Parathyroid adenoma (tissue), 2 donors: ENCODE measurements at regions not wholly inside any gene's neighbourhood (a gene's known extent, or its start where the extent isn't known, plus 50 kb on each side); places are given as distances from the start of the nearest gene placed in this dataset.

Experiments
- H2AFZ ChIP-seq: fragments of 300-600 bp; sonication (generic); one replicate; pipeline ENCODE4 v1.7.0; 2017; ENCODE audit warnings: antibody characterized with exemption, mild to moderate bottlenecking
- H3K27ac ChIP-seq: fragments of 300-600 bp; sonication (generic); one replicate; pipeline ENCODE4 v1.7.0; 2017
- H3K27me3 ChIP-seq: fragments of 300-600 bp; sonication (generic); one replicate; pipeline ENCODE4 v1.7.0; 2017; ENCODE audit warnings: low read length; ENCODE audit not compliant: control insufficient read depth, insufficient read depth
- H3K36me3 ChIP-seq: fragments of 300-600 bp; sonication (generic); one replicate; pipeline ENCODE4 v1.7.0; 2017; ENCODE audit warnings: low read length; ENCODE audit not compliant: control insufficient read depth, insufficient read depth
- H3K4me1 ChIP-seq: fragments of 300-600 bp; sonication (generic); one replicate; pipeline ENCODE4 v1.7.0; 2017; ENCODE audit warnings: control low read depth
- H3K4me2 ChIP-seq: fragments of 300-600 bp; sonication (generic); one replicate; pipeline ENCODE4 v1.7.0; 2017; ENCODE audit warnings: low read length
- H3K4me3 ChIP-seq: fragments of 300-600 bp; sonication (generic); one replicate; pipeline ENCODE4 v1.7.0; 2017; ENCODE audit warnings: low read depth, low read length
- H3K79me2 ChIP-seq: fragments of 300-600 bp; sonication (generic); one replicate; pipeline ENCODE4 v1.7.0; 2017; ENCODE audit warnings: control low read depth
- H3K9ac ChIP-seq: fragments of 300-600 bp; sonication (generic); one replicate; pipeline ENCODE4 v1.7.0; 2017; ENCODE audit warnings: mild to moderate bottlenecking
- H3K9me3 ChIP-seq: fragments of 300-600 bp; sonication (generic); one replicate; pipeline ENCODE4 v1.7.0; 2017; ENCODE audit warnings: low read length; ENCODE audit not compliant: control insufficient read depth
- TF ChIP-seq, protein P1 (sequence below): fragments of 300-600 bp; sonication (generic); IDR thresholded peaks from one replicate; pipeline ENCODE4 v1.7.0; 2017; ENCODE audit warnings: antibody characterized with exemption, mild to moderate bottlenecking
- donor health status: primary hyperparathyroidism.

DNA sequence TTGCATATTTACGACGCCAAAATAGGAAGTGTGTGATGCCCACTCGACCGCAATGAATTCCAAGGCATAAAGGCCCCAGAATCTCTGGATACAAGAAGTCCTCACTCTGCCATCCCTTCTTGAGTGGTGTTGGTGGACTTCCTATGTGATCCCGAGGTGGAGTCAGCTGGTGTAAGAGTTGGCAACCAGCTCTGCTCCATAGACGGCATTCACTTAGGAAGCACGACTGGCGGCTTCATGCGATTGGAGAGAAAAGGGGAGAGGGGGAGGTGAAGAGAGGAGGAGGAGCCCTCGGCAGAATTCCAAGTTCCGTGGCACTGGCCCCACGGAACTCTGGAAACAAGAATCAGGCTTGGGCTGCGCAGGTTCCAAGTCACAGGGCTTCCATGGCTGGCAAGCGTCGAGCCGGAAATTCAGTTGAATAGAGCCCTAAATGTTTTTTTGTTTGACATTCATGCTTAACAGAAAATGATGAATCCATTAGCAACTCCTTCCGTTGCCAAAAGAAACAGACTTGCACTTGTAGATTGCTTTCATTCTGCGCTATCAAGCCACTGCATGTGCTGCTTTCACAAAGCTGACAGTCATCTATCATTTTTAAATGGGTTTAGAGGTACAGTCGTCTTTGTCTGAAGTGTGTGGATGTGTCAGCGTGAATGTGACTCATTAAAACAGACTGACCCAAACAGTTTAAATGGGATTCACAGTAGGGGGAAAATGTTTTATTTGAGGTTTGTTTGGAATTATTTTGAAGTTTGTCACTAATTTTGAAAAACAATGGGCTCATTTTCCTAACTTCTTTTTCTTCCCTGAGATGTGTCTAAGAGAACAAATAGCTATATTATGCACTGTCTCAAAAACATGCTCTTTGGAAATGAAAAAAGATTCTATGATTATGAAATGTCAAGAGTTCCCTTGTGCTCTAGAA is 428.3 kb upstream of the ATP11B start:
- Histone ChIP-seq H3K4me1 (no peaks in the 10 kb centered on the region), H3K9me3 (no peaks in the 10 kb centered on the region), H3K27me3 (no peaks in the 10 kb centered on the region), H3K79me2 (no peaks in the 10 kb centered on the region), H2AFZ (no peak overlapping the region), H3K9ac (no peak overlapping the region), H3K36me3 (no peaks in the 10 kb centered on the region), H3K4me2 (no peak overlapping the region), H3K27ac (no peak overlapping the region), H3K4me3 (no peak overlapping the region)
- TF ChIP-seq, protein P1, sequence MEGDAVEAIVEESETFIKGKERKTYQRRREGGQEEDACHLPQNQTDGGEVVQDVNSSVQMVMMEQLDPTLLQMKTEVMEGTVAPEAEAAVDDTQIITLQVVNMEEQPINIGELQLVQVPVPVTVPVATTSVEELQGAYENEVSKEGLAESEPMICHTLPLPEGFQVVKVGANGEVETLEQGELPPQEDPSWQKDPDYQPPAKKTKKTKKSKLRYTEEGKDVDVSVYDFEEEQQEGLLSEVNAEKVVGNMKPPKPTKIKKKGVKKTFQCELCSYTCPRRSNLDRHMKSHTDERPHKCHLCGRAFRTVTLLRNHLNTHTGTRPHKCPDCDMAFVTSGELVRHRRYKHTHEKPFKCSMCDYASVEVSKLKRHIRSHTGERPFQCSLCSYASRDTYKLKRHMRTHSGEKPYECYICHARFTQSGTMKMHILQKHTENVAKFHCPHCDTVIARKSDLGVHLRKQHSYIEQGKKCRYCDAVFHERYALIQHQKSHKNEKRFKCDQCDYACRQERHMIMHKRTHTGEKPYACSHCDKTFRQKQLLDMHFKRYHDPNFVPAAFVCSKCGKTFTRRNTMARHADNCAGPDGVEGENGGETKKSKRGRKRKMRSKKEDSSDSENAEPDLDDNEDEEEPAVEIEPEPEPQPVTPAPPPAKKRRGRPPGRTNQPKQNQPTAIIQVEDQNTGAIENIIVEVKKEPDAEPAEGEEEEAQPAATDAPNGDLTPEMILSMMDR = no peak

DNA sequence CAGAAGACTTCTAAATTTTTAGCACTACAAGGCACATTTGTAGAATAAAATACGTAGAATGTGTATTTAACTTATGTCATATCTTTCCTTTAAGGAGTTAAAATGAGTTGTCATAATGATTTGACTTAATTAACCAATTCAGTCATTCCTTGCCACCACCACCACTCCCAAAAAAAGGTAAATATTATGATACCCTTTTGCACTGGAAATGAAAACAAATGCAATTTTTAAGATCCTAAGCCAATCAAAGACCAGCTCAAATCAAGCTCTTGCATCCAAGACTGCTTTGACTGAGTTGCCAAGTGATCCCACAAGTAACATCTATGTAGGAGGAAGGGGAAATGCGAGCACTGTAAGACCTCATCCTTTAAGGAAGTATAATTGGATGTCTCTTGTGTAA is 426.6 kb upstream of the ATP11B start:
- no peaks in the 10 kb centered on the region for H3K4me1 ChIP-seq
- no peaks in the 10 kb centered on the region for H3K27me3 ChIP-seq
- H3K79me2 ChIP-seq = no peaks in the 10 kb centered on the region
- no peak overlapping the region for H3K9ac ChIP-seq
- no peak overlapping the region for H3K4me2 ChIP-seq
- no peak overlapping the region for H2AFZ ChIP-seq
- no peaks in the 10 kb centered on the region for H3K36me3 ChIP-seq
- TF ChIP-seq, protein P1 = no peak
- H3K27ac ChIP-seq = no peak overlapping the region
- H3K9me3 ChIP-seq = no peaks in the 10 kb centered on the region
- no peak overlapping the region for H3K4me3 ChIP-seq

DNA sequence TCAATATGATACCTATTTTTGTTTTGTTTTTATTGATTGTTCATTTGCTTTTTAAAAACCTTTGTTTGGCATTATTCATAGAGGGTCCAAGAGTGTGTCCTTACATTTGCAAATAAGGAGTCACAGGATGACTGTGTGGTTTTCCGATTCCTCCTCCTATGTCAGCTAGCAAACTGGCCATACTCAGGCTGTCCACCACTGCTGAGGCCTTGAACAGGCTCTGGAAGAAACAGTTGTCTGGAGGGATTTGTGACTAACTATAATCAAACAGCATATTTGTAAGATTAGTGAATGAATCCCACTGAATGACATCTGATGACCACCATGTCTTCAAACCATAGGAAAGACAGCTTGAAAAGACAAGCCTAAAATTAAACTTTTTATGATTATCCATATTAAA is 423.4 kb upstream of the ATP11B start:
- Histone ChIP-seq H3K36me3 (no peaks in the 10 kb centered on the region), H3K4me2 (no peak overlapping the region), H3K27me3 (no peaks in the 10 kb centered on the region), H3K27ac (no peak overlapping the region), H3K4me1 (no peaks in the 10 kb centered on the region), H3K4me3 (no peak overlapping the region), H3K9me3 (no peaks in the 10 kb centered on the region), H3K79me2 (no peaks in the 10 kb centered on the region), H2AFZ (no peak overlapping the region), H3K9ac (no peak overlapping the region)
- TF ChIP-seq, protein P1 = no peak

DNA sequence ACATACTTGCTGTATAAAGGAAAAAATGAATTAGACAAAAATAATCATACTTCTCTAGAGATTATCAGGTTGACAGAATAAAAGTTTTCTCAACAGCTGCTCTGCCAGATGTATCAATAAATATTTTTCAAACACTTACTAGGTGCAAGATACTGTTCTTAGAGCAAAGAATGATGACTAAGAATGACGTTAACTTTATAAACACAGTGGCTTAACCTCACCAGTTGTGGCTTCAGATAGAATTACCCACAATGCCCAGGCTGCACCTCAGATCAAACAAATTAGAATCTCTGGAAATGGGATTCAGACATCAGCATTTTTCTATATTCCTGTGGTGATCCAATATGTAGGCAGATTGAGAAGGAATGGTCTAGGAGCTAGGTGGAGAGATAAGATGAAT is 422.4 kb upstream of the ATP11B start:
- Histone ChIP-seq H3K4me2 (no peak overlapping the region), H3K4me3 (no peak overlapping the region), H3K79me2 (no peaks in the 10 kb centered on the region), H3K9ac (no peak overlapping the region), H3K27me3 (no peaks in the 10 kb centered on the region), H2AFZ (no peak overlapping the region), H3K9me3 (no peaks in the 10 kb centered on the region), H3K4me1 (no peaks in the 10 kb centered on the region), H3K36me3 (no peaks in the 10 kb centered on the region), H3K27ac (no peak overlapping the region)
- TF ChIP-seq, protein P1 = no peak

DNA sequence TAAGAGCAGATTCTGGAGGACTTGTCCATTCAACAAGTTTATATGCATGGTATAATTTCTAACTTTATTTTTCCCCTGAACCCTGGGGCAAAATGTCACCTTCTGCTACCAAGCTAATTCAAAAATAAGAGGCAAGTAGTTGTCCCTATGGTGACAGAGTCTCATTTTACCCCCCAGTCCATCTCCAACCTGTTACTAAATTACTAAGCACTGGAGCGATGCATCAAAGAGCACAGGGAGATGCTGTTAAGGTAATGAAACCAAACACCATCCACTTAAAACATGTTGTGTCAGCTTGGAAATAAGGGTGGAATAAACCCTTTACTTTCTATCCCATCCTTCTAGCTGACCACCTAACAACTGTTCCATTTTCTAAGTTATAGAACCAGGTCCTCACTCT is 417.4 kb upstream of the ATP11B start:
- H2AFZ ChIP-seq = no peak overlapping the region
- H3K79me2 ChIP-seq = no peaks in the 10 kb centered on the region
- H3K4me2 ChIP-seq = no peak overlapping the region
- no peak overlapping the region for H3K27ac ChIP-seq
- no peaks in the 10 kb centered on the region for H3K4me1 ChIP-seq
- TF ChIP-seq, protein P1 = no peak
- H3K4me3 ChIP-seq = no peak overlapping the region
- no peaks in the 10 kb centered on the region for H3K9me3 ChIP-seq
- H3K9ac ChIP-seq = no peak overlapping the region
- H3K36me3 ChIP-seq = no peaks in the 10 kb centered on the region
- H3K27me3 ChIP-seq = peaks cover 3% of the 10 kb centered on the region
